HG03439 (cell line): ENCODE measurements at regions not wholly inside any gene's neighbourhood (a gene's known extent, or its start where the extent isn't known, plus 50 kb on each side); places are given as distances from the start of the nearest gene placed in this dataset.
"Not testable (repeated sequence)": the region's sequence is repeated elsewhere in the genome, so short reads cannot be mapped to it uniquely, and the experiment has no call there.

ENCODE experiments used
- ATAC-seq: cut with Tn5 transposase; IDR thresholded peaks from one replicate; pipeline ENCODE4 v1.9.1; 2021; ENCODE audit warnings: mild to moderate bottlenecking, moderate library complexity; ENCODE audit not compliant: unreplicated experiment

- ATAC-seq: no peak
Observed at GRCh38 chr21:18803624-18804023, 400.0 kb upstream of the TMPRSS15 start.

GRCh38 chr21:18810136-18810535 lies 406.6 kb upstream of the TMPRSS15 start:
- no peak for ATAC-seq

DNA sequence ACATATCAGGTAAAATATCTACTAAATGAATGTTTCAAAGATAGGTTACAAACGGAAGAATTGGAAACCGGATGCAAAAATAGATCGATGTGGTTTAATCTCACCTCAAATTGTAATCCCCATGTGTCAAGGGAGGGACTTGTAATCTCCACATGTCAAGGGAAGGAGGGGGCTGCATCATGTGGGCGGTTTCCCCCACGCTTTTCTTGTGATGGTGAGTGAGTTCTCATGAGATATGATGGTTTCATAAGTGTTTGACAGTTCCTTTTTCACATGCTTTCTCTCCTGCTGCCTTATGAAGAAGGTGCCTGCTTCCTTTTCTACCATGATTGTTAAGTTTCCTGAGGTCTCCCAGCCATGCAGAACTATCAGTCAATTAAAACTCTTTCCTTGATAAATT lies 408.7 kb upstream of the TMPRSS15 start:
- no peak for ATAC-seq

DNA sequence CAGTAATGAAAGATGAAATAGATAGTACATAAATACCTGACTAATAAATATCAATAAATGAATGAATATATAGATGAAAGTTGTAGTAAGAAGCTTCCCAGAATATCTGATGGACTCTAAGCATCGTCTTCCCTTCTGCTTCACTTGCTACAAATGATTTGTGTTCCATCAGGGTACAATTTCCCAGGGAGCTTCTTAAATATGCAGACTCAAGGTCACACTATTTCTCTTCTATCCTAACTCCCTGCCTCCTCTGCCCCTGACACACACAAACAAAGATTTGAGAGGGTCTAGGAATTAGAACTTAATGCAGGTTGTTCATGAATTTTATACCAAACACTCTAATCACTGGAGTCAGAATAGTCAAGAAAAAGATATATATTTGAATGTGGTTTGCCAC lies 415.9 kb upstream of the TMPRSS15 start:
- ATAC-seq: no peak

DNA sequence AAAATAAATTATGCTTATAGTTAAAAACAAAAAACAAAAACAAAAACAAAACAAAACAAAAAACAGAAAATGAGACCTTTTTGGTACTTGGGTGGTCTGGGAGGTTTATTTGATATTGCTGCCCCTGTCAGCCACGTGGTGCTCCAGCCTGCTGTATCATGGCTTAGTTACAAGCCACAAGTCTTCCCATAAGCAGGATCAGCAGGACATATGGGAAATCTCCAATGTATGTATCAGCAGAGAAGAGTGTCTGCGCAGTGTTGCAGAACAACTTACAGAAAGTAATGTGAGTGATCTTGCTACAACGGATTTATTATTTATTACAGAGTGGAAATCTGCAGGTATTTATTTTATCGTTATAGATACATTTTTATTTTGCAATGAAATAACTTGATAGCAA lies 423.0 kb upstream of the TMPRSS15 start:
- ATAC-seq: no peak

DNA sequence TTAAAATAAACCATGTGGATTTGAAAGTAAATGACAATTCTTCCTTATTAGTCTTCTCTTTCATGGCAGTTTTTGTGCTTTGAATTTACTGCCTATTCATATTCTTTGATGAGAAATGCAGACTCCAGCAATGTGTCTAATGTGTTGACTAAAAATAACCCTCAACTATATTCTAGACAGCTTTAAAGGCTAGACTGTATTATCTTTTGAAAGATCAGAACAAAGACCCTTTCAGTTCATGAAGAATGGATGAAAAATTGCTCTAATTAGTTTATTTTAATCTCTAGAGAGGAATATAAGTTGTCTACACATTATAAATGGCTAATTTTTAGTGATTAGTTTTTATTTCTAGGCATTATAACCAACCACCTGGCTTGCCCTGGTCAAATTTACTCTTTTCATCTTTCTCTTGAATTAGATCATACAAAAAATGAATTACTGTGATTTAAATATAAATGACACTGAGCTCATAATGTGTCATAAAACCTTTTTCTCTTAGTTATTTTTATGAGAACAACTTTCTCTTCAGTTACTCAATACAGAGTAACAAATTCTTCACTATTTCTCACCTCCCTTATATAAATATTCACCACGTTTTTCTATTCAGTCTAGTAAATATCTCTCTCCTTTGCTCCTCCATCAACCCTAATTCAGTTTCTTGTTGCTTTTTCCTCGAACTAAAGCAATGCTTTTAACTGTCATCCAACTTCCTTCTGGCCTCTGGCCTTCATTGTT lies 428.5 kb upstream of the TMPRSS15 start:
- no peak for ATAC-seq

- ATAC-seq: no peak
Observed at GRCh38 chr21:18832950-18833349, 429.4 kb upstream of the TMPRSS15 start.

GRCh38 chr21:18834121-18834520 lies 430.5 kb upstream of the TMPRSS15 start:
- ATAC-seq: not testable (repeated sequence)

DNA sequence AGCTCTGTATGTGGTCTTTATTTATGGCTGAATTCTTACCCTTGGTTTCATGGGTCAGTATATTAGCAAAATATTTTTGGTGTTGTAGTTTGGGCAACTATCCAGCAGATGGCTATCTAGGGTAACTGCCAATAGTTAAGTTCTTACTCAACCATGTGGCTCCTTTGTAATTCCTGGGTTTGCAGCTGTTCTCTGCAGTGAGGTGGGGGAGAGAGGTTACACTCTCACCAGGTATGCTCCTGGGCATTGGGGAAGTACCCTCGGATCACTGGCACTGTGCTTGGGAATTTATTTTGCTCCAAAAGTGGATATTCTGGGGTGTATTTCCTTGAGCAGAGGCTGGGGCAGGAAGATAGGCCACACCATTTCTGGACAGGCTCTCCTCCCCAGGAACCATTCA lies 436.7 kb upstream of the TMPRSS15 start:
- peak; percentile 63 for ATAC-seq

GRCh38 chr21:18857606-18858005 lies 454.0 kb upstream of the TMPRSS15 start:
- ATAC-seq: not testable (repeated sequence)

- ATAC-seq: no peak
Observed at GRCh38 chr21:18869104-18869503, 465.5 kb upstream of the TMPRSS15 start.

DNA sequence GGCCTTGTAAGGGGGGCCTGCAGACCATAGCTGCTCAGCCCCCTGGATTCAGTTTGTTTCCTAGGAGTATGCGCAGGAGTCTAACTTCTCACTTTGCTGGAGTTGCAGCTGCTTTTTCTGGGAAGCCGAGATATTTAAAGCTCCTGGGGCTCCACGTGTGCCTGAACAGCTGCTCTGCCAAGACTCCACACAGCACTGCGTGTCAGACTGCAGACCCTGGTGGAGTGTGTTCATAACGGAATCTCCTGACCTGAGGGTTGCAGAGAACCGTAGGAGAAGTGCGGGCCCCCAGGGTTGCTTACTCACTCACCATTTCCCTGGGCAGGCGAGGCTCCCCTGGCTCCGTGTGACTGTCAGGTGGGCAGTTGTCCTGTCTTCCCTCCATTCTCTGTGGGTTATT lies 474.3 kb upstream of the TMPRSS15 start:
- ATAC-seq: no peak

DNA sequence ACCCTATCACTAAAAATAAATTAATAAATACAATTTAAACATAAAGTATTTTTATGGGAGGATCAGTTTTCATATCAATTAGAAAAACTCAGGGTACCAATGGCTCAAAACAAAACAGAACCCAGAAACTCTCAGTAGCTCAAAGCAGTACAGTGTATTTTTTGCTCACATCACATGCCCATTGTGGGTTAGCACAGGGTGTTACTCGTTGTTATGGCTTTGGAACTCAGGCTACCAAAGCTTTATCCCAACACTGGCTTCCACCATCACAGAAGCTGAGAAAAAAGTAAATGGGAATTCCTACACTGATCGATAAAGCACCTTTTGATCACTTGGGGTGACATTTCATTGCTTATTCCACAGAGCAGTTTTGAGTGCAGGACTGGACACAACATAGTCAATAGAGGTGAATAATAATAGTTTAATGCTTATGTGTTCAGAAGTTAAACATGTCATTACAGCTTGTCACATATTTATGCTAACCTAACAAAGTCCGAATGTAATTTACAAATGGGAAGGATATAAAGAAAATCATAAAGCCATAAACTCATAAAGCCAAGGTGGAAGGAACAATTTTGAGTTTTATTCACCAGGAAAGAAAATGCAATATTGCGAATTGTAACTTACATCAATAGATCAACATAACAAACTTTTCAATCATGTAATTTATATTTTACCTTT lies 484.5 kb upstream of the TMPRSS15 start:
- no peak for ATAC-seq

DNA sequence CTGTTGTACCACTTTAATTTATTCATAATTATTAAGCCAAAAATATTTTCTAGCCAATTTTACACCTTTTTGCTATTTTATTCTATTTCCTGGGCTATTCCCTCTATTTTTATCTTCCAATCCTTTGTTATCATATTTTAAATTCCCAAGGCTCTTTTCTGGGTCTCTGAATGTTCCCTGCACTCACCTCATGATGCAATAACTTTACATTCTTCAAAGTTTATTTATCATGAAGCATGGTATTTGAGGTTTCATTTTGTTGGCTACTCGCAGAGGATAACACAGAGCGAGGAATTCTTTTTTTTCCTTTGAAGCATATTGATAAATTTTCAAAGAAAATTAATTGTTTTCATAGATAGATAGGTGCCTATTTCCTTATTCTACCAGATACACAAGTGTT lies 489.8 kb upstream of the TMPRSS15 start:
- ATAC-seq: no peak

DNA sequence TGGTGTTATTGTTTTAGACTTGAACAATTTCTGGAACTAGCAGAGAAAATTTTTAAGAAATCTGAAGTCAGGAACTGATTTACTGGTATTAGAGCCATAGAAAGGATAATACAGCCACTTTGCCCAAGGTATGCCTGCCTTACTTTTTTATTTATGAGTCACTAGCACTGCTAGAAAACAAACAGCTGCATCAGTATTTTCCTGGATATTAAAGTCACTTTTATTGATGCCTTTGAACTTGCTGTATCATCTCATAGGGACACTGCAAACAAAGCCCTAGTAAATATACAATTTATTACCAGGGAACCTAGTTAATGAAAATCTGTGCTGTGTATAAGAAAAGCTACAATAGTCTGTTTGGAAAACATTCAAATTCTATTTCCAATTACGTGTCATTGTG lies 490.8 kb upstream of the TMPRSS15 start:
- no peak for ATAC-seq

GRCh38 chr21:18899261-18899660 lies 495.7 kb upstream of the TMPRSS15 start:
- ATAC-seq: no peak

DNA sequence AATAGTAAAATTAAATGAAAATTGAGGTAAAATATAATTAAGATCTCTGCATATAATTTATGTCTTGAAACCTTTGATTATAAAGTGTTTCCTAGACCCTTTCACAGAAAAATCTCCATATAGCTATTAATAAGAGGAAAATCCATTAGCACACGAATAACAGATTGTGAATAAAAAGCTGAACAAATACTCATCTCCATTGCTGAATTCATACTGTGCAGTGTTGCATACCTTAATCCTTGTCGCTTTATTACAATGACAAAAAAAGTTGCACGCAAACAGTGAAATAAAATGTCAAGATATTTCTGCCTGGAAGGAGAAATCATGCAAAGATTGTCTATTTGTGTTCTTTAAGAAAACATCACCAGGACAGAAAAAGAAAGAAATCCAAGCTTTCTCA lies 499.1 kb upstream of the TMPRSS15 start:
- ATAC-seq: no peak

DNA sequence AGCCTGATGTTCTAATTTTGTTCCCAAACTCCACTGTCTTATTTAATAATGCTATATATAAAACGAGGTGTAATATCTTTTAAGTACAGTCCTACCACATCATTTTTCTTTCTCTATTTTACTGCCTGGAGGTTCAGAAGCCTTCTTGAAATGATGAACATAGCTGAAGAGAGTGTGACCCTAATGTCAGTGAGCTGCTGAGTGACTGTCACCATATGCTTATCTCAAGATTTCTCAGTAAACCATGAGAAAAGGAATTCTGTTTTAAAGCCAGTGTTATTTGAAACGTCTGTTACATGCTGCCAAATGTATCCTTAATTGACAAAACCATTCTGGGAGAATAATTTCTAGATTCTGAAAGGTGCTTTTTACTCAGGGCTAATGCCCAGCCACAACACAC lies 503.5 kb upstream of the TMPRSS15 start:
- ATAC-seq: no peak

GRCh38 chr21:18908641-18909040 lies 505.1 kb upstream of the TMPRSS15 start:
- ATAC-seq: no peak

GRCh38 chr21:18913914-18914313 lies 510.3 kb upstream of the TMPRSS15 start:
- no peak for ATAC-seq

- no peak for ATAC-seq
Observed at GRCh38 chr21:18914570-18914969, 511.0 kb upstream of the TMPRSS15 start.

GRCh38 chr21:18917622-18918021 lies 514.0 kb upstream of the TMPRSS15 start:
- no peak for ATAC-seq

GRCh38 chr21:18931237-18931636 lies 527.7 kb upstream of the TMPRSS15 start:
- no peak for ATAC-seq
